Esophagus muscularis mucosa (tissue), 3 donors: ENCODE measurements at regions not wholly inside any gene's neighbourhood (a gene's known extent, or its start where the extent isn't known, plus 50 kb on each side); places are given as distances from the start of the nearest gene placed in this dataset.

Experiments
- POLR2AphosphoS5 ChIP-seq, 2 donors: sonication (generic); formaldehyde crosslinking; IDR thresholded peaks; one replicate each; pipeline ENCODE4 v1.6.1; 2017; ENCODE audit warnings: antibody characterized with exemption in 2 of 2
- TF ChIP-seq, protein P1 (sequence below), 3 experiments: fragments of 200-600 bp in 2 of 3; fragments of 450-650 bp in 1 of 3; sonication (generic) in 2 of 3; IDR thresholded peaks; one replicate each; pipeline ENCODE4 v1.5.1; 2017 to 2019; ENCODE audit warnings: antibody characterized with exemption in 3 of 3, mild to moderate bottlenecking in 2 of 3, moderate library complexity in 1 of 3

GRCh38 chr11:15468466-15468865 is 353.7 kb downstream of the INSC start:
- no peak for TF ChIP-seq POLR2AphosphoS5 (IDR thresholded peaks at IDR 0.05)
- TF ChIP-seq, protein P1, sequence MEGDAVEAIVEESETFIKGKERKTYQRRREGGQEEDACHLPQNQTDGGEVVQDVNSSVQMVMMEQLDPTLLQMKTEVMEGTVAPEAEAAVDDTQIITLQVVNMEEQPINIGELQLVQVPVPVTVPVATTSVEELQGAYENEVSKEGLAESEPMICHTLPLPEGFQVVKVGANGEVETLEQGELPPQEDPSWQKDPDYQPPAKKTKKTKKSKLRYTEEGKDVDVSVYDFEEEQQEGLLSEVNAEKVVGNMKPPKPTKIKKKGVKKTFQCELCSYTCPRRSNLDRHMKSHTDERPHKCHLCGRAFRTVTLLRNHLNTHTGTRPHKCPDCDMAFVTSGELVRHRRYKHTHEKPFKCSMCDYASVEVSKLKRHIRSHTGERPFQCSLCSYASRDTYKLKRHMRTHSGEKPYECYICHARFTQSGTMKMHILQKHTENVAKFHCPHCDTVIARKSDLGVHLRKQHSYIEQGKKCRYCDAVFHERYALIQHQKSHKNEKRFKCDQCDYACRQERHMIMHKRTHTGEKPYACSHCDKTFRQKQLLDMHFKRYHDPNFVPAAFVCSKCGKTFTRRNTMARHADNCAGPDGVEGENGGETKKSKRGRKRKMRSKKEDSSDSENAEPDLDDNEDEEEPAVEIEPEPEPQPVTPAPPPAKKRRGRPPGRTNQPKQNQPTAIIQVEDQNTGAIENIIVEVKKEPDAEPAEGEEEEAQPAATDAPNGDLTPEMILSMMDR (IDR thresholded peaks at IDR 0.05), result no peak
